ENCODE measurements at regions not wholly inside any gene's neighbourhood (a gene's known extent, or its start where the extent isn't known, plus 50 kb on each side); places are given as distances from the start of the nearest gene placed in this dataset.

DNA sequence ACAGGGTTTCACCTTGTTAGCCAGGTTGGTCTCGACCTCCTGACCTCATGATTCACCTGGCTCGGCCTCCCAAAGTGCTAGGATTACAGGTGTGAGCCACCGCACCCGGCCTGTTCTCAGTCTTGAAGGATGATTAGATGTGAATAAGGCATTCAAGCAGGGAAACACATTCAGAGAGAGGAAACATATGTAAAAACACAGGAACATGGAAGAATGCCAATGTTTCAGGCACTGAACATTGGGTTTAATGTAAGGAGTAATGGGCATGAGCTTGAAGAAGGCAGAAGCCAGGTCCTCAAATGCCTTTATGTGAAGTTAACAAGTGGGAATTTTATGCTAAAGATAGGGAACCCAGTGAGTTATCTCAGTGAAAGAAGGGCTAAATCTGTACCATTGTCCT is 74.3 kb downstream of the ARL4A start:
- Histone ChIP-seq H3K4me1 (ENCODE audit: control insufficient read depth in 2 of 3, insufficient read depth in 2 of 3, low read depth in 1 of 3, low read length in 3 of 3) (no peaks in the 10 kb centered on the region), H3K27ac (ENCODE audit: low read depth in 2 of 2, low read length in 2 of 2) (no peak overlapping the region), H3K27me3 (ENCODE audit: control insufficient read depth, insufficient read depth, low read length) (no peaks in the 10 kb centered on the region), H3K36me3 (ENCODE audit: control insufficient read depth in 2 of 3, insufficient read depth in 3 of 3, low read length in 3 of 3) (no peaks in the 10 kb centered on the region), H3K4me3 (ENCODE audit: low read length in 3 of 3) (no peak overlapping the region), H3K9ac (ENCODE audit: low read length in 3 of 3) (no peak overlapping the region), H3K9me3 (ENCODE audit: control insufficient read depth in 2 of 3, insufficient read depth in 1 of 3, low read length in 3 of 3) (no peaks in the 10 kb centered on the region)
- FAIRE-seq (no peak), DNase-seq (no peak)
- TF ChIP-seq CTCF (IDR thresholded peaks at IDR 0.05; ENCODE audit: borderline replicate concordance, extremely low read depth, insufficient read depth), result no peak
- intact Hi-C loops (cut with DNase I), result no loop called here

- no peak overlapping the region for H3K4me3 ChIP-seq (ENCODE audit: low read length in 3 of 3)
- intact Hi-C loops (cut with DNase I), result no loop called here
- no peak overlapping the region for H3K27ac ChIP-seq (ENCODE audit: low read depth in 2 of 2, low read length in 2 of 2)
- no peak for DNase-seq
- H3K36me3 ChIP-seq (ENCODE audit: control insufficient read depth in 2 of 3, insufficient read depth in 3 of 3, low read length in 3 of 3), result no peaks in the 10 kb centered on the region
- no peak overlapping the region for H3K9ac ChIP-seq (ENCODE audit: low read length in 3 of 3)
- no peaks in the 10 kb centered on the region for H3K9me3 ChIP-seq (ENCODE audit: control insufficient read depth in 2 of 3, insufficient read depth in 1 of 3, low read length in 3 of 3)
- no peaks in the 10 kb centered on the region for H3K27me3 ChIP-seq (ENCODE audit: control insufficient read depth, insufficient read depth, low read length)
- no peak for FAIRE-seq
- H3K4me1 ChIP-seq (ENCODE audit: control insufficient read depth in 2 of 3, insufficient read depth in 2 of 3, low read depth in 1 of 3, low read length in 3 of 3), result no peaks in the 10 kb centered on the region
- TF ChIP-seq CTCF (IDR thresholded peaks at IDR 0.05; ENCODE audit: borderline replicate concordance, extremely low read depth, insufficient read depth), result no peak
Measured at GRCh38 chr7:12764458-12764891, 77.0 kb downstream of the ARL4A start.

DNA sequence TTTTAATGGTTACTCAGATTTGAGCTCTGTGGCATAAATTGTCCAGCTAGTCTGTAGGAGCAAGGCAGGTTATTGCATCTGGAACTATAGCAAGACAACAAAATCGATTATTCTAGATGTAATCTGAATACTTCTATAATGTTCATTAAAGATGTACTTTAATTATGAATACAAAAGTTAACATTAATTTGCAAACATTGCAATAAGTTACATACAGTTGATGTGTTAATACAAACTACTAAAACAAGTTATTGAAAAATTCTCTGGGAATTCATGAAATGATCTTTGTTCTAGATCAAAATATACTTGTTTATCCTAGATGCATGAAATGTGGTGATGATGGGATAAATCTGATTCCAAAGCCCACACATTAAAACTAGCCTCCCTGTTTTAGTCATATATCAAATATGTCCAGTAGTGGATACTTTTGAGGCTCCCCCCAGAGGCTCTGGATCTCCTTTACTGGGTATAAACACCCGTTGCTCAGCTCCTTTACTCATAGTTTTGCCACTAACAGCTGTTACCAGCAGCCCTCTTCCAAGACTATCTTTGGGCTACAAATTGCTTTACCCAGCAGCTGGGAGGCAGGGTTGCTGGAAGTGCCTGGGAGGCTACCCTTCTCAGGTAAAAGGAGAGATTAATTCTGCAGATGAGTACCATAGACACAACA is 78.1 kb downstream of the ARL4A start:
- no peaks in the 10 kb centered on the region for H3K36me3 ChIP-seq (ENCODE audit: control insufficient read depth in 2 of 3, insufficient read depth in 3 of 3, low read length in 3 of 3)
- TF ChIP-seq CTCF (IDR thresholded peaks at IDR 0.05; ENCODE audit: borderline replicate concordance, extremely low read depth, insufficient read depth), result no peak
- H3K9me3 ChIP-seq (ENCODE audit: control insufficient read depth in 2 of 3, insufficient read depth in 1 of 3, low read length in 3 of 3), result no peaks in the 10 kb centered on the region
- no peaks in the 10 kb centered on the region for H3K27me3 ChIP-seq (ENCODE audit: control insufficient read depth, insufficient read depth, low read length)
- no peak overlapping the region for H3K9ac ChIP-seq (ENCODE audit: low read length in 3 of 3)
- H3K4me3 ChIP-seq (ENCODE audit: low read length in 3 of 3), result no peak overlapping the region
- DNase-seq (no peak), FAIRE-seq (no peak)
- intact Hi-C loops (cut with DNase I), result no loop called here
- no peaks in the 10 kb centered on the region for H3K4me1 ChIP-seq (ENCODE audit: control insufficient read depth in 2 of 3, insufficient read depth in 2 of 3, low read depth in 1 of 3, low read length in 3 of 3)
- H3K27ac ChIP-seq (ENCODE audit: low read depth in 2 of 2, low read length in 2 of 2), result no peak overlapping the region

- no peaks in the 10 kb centered on the region for H3K36me3 ChIP-seq (ENCODE audit: control insufficient read depth in 2 of 3, insufficient read depth in 3 of 3, low read length in 3 of 3)
- DNase-seq (no peak), FAIRE-seq (no peak)
- no peak overlapping the region for H3K4me3 ChIP-seq (ENCODE audit: low read length in 3 of 3)
- TF ChIP-seq CTCF (IDR thresholded peaks at IDR 0.05; ENCODE audit: borderline replicate concordance, extremely low read depth, insufficient read depth), result no peak
- H3K27ac ChIP-seq (ENCODE audit: low read depth in 2 of 2, low read length in 2 of 2), result no peak overlapping the region
- no peaks in the 10 kb centered on the region for H3K27me3 ChIP-seq (ENCODE audit: control insufficient read depth, insufficient read depth, low read length)
- H3K4me1 ChIP-seq (ENCODE audit: control insufficient read depth in 2 of 3, insufficient read depth in 2 of 3, low read depth in 1 of 3, low read length in 3 of 3), result no peaks in the 10 kb centered on the region
- H3K9ac ChIP-seq (ENCODE audit: low read length in 3 of 3), result no peak overlapping the region
- intact Hi-C loops (cut with DNase I), result no loop called here
- H3K9me3 ChIP-seq (ENCODE audit: control insufficient read depth in 2 of 3, insufficient read depth in 1 of 3, low read length in 3 of 3), result no peaks in the 10 kb centered on the region
Measured at GRCh38 chr7:12766416-12766815, 79.0 kb downstream of the ARL4A start.
